ENCODE measurements at regions not wholly inside any gene's neighbourhood (a gene's known extent, or its start where the extent isn't known, plus 50 kb on each side); places are given as distances from the start of the nearest gene placed in this dataset.
"Not testable (repeated sequence)": the region's sequence is repeated elsewhere in the genome, so short reads cannot be mapped to it uniquely, and the experiment has no call there.

- DNase-seq (ENCODE audit: low read depth), result no peak
Observed at GRCh38 chr20:47847884-47848485, 62.7 kb upstream of the SULF2 start.

GRCh38 chr20:47847220-47847619 is 61.9 kb upstream of the SULF2 start:
- DNase-seq (ENCODE audit: low read depth), result not testable (repeated sequence)

- DNase-seq (ENCODE audit: low read depth), result not testable (repeated sequence)
Observed at GRCh38 chr20:47846651-47847050, 61.4 kb upstream of the SULF2 start.

GRCh38 chr20:47845382-47845977 is 60.2 kb upstream of the SULF2 start:
- DNase-seq (ENCODE audit: low read depth), result not testable (repeated sequence)

GRCh38 chr20:47844568-47844906 is 59.3 kb upstream of the SULF2 start:
- DNase-seq (ENCODE audit: low read depth), result not testable (repeated sequence)

- DNase-seq (ENCODE audit: low read depth), result no peak
Observed at GRCh38 chr20:47843886-47844567, 58.7 kb upstream of the SULF2 start.

GRCh38 chr20:47842950-47843349 is 57.7 kb upstream of the SULF2 start:
- DNase-seq (ENCODE audit: low read depth), result not testable (repeated sequence)

- DNase-seq (ENCODE audit: low read depth), result not testable (repeated sequence)
Observed at GRCh38 chr20:47842004-47842403, 56.7 kb upstream of the SULF2 start.

GRCh38 chr20:47836256-47836817 is 51.1 kb upstream of the SULF2 start:
- not testable (repeated sequence) for DNase-seq (ENCODE audit: low read depth)

All from forelimb muscle (tissue), 1 donor.